ENCODE measurements at regions not wholly inside any gene's neighbourhood (a gene's known extent, or its start where the extent isn't known, plus 50 kb on each side); places are given as distances from the start of the nearest gene placed in this dataset.

DNA sequence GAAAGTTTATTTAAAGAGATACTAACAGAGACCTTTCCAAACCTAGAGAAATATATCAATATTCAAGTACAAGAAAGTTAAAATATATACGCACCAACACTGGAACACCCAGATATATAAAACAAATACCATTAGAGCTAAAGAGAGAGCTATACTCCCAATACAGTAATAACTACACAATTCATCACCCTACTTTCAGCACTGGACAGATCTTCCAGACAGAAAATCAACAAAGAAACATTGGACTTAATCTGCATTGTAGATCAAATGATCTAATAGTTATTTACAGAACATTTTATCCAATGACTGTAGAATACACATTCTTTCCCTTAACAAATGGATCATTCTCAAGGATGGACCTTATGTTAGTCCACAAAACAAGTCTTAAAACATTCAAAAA is 311.9 kb downstream of the METTL15 start:
- TF ChIP-seq, protein P1, sequence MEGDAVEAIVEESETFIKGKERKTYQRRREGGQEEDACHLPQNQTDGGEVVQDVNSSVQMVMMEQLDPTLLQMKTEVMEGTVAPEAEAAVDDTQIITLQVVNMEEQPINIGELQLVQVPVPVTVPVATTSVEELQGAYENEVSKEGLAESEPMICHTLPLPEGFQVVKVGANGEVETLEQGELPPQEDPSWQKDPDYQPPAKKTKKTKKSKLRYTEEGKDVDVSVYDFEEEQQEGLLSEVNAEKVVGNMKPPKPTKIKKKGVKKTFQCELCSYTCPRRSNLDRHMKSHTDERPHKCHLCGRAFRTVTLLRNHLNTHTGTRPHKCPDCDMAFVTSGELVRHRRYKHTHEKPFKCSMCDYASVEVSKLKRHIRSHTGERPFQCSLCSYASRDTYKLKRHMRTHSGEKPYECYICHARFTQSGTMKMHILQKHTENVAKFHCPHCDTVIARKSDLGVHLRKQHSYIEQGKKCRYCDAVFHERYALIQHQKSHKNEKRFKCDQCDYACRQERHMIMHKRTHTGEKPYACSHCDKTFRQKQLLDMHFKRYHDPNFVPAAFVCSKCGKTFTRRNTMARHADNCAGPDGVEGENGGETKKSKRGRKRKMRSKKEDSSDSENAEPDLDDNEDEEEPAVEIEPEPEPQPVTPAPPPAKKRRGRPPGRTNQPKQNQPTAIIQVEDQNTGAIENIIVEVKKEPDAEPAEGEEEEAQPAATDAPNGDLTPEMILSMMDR (IDR thresholded peaks at IDR 0.05 in 4 of 5, conservative IDR thresholded peaks at IDR 0.05 in 1 of 5) = no peak
- TF ChIP-seq POLR2A (IDR thresholded peaks at IDR 0.05) = no peak
